ENCODE measurements at regions not wholly inside any gene's neighbourhood (a gene's known extent, or its start where the extent isn't known, plus 50 kb on each side); places are given as distances from the start of the nearest gene placed in this dataset.
"Not testable (repeated sequence)": the region's sequence is repeated elsewhere in the genome, so short reads cannot be mapped to it uniquely, and the experiment has no call there.

DNA sequence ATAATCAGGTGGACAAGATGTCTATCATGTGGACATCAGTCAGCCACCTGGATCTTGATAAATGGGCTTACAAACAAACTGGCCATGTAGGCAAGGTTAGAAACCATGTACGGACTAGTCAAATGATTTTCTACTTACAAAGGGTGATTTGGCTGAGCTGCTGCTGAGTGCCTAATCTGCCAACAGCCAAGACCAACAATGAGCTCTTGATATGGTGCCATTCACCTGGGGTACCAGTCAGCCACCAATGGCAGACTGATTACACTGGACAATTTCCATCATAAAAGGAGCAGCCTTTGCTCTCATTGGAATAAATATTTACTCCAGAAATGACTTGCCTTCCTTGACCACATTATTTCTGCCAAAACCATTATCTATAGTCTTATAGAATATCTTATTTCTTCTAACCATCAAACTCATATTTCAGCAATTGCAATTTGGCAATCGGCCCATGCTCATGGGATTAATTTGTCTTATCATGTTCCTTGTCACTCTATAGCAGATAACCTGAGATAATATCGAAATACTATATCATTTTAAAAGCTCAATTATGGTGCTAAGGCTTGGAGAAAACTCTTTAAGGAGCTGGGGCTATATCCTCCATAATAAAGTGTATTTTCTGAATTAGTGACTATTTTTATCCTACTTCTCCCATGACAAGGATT is 135.1 kb downstream of the SLC25A46 start:
- no peaks in the 10 kb centered on the region for H3K79me2 ChIP-seq (ENCODE audit: insufficient read depth, low read length)
- no peak for DNase-seq (ENCODE audit: insufficient read length, low spot score, missing footprints)
- no peaks in the 10 kb centered on the region for H4K20me1 ChIP-seq (ENCODE audit: insufficient read depth, low read length)
- H3K4me3 ChIP-seq (ENCODE audit: insufficient read depth, low read length) = no peak overlapping the region
- H3K4me1 ChIP-seq (ENCODE audit: insufficient read depth, low read length) = no peaks in the 10 kb centered on the region
- no peak overlapping the region for H3K4me2 ChIP-seq (ENCODE audit: insufficient read depth, low read length)
- no peak overlapping the region for H3K27ac ChIP-seq (ENCODE audit: low read depth, low read length)
- H3K9me3 ChIP-seq (ENCODE audit: low read depth, low read length) = no peaks in the 10 kb centered on the region
- no peaks in the 10 kb centered on the region for H3K27me3 ChIP-seq (ENCODE audit: insufficient read depth, low read length)
- H2AFZ ChIP-seq (ENCODE audit: low read length) = no peak overlapping the region
- H3K36me3 ChIP-seq (ENCODE audit: insufficient read depth, low read length) = no peaks in the 10 kb centered on the region
- TF ChIP-seq CTCF (IDR thresholded peaks at IDR 0.05; ENCODE audit: extremely low read depth, low read depth, low read length) = no peak

GRCh38 chr5:110875115-110875514 is 136.3 kb downstream of the SLC25A46 start:
- not testable (repeated sequence) for H3K4me1 ChIP-seq (ENCODE audit: insufficient read depth, low read length); H3K4me3 ChIP-seq (ENCODE audit: insufficient read depth, low read length); H3K27ac ChIP-seq (ENCODE audit: low read depth, low read length); H3K79me2 ChIP-seq (ENCODE audit: insufficient read depth, low read length); H3K9me3 ChIP-seq (ENCODE audit: low read depth, low read length); DNase-seq (ENCODE audit: insufficient read length, low spot score, missing footprints); H3K36me3 ChIP-seq (ENCODE audit: insufficient read depth, low read length); H3K27me3 ChIP-seq (ENCODE audit: insufficient read depth, low read length); H3K4me2 ChIP-seq (ENCODE audit: insufficient read depth, low read length); H2AFZ ChIP-seq (ENCODE audit: low read length); H4K20me1 ChIP-seq (ENCODE audit: insufficient read depth, low read length)

- Histone ChIP-seq H3K27ac (ENCODE audit: low read depth, low read length) (no peak overlapping the region), H3K79me2 (ENCODE audit: insufficient read depth, low read length) (no peaks in the 10 kb centered on the region), H3K4me2 (ENCODE audit: insufficient read depth, low read length) (no peak overlapping the region), H3K9me3 (ENCODE audit: low read depth, low read length) (no peaks in the 10 kb centered on the region), H3K4me3 (ENCODE audit: insufficient read depth, low read length) (no peak overlapping the region), H3K27me3 (ENCODE audit: insufficient read depth, low read length) (no peaks in the 10 kb centered on the region), H3K36me3 (ENCODE audit: insufficient read depth, low read length) (no peaks in the 10 kb centered on the region), H2AFZ (ENCODE audit: low read length) (no peak overlapping the region), H4K20me1 (ENCODE audit: insufficient read depth, low read length) (no peaks in the 10 kb centered on the region), H3K4me1 (ENCODE audit: insufficient read depth, low read length) (peaks cover 3% of the 10 kb centered on the region)
- no peak for DNase-seq (ENCODE audit: insufficient read length, low spot score, missing footprints)
- TF ChIP-seq CTCF (IDR thresholded peaks at IDR 0.05; ENCODE audit: extremely low read depth, low read depth, low read length) = no peak
These were observed 139.3 kb downstream of the SLC25A46 start for GRCh38 chr5:110878115-110878514.

DNA sequence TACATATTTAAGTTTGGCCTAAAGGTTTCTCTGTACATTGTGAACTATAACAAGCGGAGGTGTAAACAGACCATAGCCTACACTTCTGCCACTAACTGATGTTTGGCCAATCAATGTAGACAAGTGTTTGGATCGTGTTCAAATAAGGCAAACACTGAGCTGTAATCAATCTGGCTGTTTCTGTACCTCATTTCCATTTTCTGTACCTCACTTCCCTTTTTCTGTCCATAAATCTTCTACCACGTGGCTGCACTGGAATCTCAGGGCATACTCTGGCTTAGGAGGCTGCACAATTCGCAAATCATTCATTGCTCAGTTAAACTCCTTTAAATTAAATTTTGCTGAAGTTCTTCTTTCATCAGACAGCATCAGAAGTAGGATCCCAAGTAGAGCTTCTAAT is 140.9 kb downstream of the SLC25A46 start:
- no peak overlapping the region for H3K4me2 ChIP-seq (ENCODE audit: insufficient read depth, low read length)
- no peak for TF ChIP-seq CTCF (IDR thresholded peaks at IDR 0.05; ENCODE audit: extremely low read depth, low read depth, low read length)
- H3K36me3 ChIP-seq (ENCODE audit: insufficient read depth, low read length) = no peaks in the 10 kb centered on the region
- H3K4me3 ChIP-seq (ENCODE audit: insufficient read depth, low read length) = no peak overlapping the region
- no peak overlapping the region for H3K27ac ChIP-seq (ENCODE audit: low read depth, low read length)
- H3K4me1 ChIP-seq (ENCODE audit: insufficient read depth, low read length) = peaks cover 6% of the 10 kb centered on the region
- no peaks in the 10 kb centered on the region for H4K20me1 ChIP-seq (ENCODE audit: insufficient read depth, low read length)
- no peak overlapping the region for H2AFZ ChIP-seq (ENCODE audit: low read length)
- no peaks in the 10 kb centered on the region for H3K27me3 ChIP-seq (ENCODE audit: insufficient read depth, low read length)
- no peak for DNase-seq (ENCODE audit: insufficient read length, low spot score, missing footprints)
- H3K9me3 ChIP-seq (ENCODE audit: low read depth, low read length) = no peaks in the 10 kb centered on the region
- H3K79me2 ChIP-seq (ENCODE audit: insufficient read depth, low read length) = no peaks in the 10 kb centered on the region

Data from osteoblast (primary cell).